Chondrocyte (in vitro differentiated cells): ENCODE measurements at regions not wholly inside any gene's neighbourhood (a gene's known extent, or its start where the extent isn't known, plus 50 kb on each side); places are given as distances from the start of the nearest gene placed in this dataset.

ENCODE experiments used
- DNase-seq: peaks from one replicate; pipeline ENCODE4 v3.0.0; 2021; ENCODE audit warnings: mixed read lengths, low spot score
- H3K27ac Mint-ChIP-seq: one replicate; pipeline ENCODE4 v1.8.0; 2021; ENCODE audit warnings: mild to moderate bottlenecking, moderate library complexity, mixed read lengths; ENCODE audit not compliant: unreplicated experiment
- H3K27me3 Mint-ChIP-seq: 2 replicates; pipeline ENCODE4 v1.8.0; 2021; ENCODE audit warnings: low read depth, mixed read lengths
- H3K36me3 Mint-ChIP-seq: 2 replicates; pipeline ENCODE4 v1.8.0; 2021; ENCODE audit warnings: low read depth, mixed read lengths
- H3K4me1 Mint-ChIP-seq: 2 replicates; pipeline ENCODE4 v1.8.0; 2021; ENCODE audit warnings: low read depth, mild to moderate bottlenecking, mixed read lengths
- H3K4me3 Mint-ChIP-seq: one replicate; pipeline ENCODE4 v1.8.0; 2021; ENCODE audit warnings: mild to moderate bottlenecking, moderate library complexity, mixed read lengths; ENCODE audit not compliant: unreplicated experiment
- H3K9me3 Mint-ChIP-seq: 2 replicates; pipeline ENCODE4 v1.8.0; 2021; ENCODE audit warnings: low read depth, mixed read lengths
- CTCF ChIP-seq: fragments of 200-600 bp; sonication (generic); IDR thresholded peaks from 2 replicates; pipeline ENCODE4 v1.5.0; 2021; ENCODE audit warnings: antibody characterized with exemption, mild to moderate bottlenecking, moderate library complexity

- Mint-ChIP-seq H3K4me1 (peaks cover 40% of the 10 kb centered on the region), H3K27me3 (no peaks in the 10 kb centered on the region), H3K4me3 (no peak overlapping the region), H3K27ac (no peak overlapping the region), H3K36me3 (no peaks in the 10 kb centered on the region), H3K9me3 (no peaks in the 10 kb centered on the region)
- no peak for DNase-seq
- no peak for TF ChIP-seq CTCF
These were observed 298.3 kb downstream of the PTEN start for GRCh38 chr10:88161756-88162155.

GRCh38 chr10:88162852-88163251 is 299.4 kb downstream of the PTEN start:
- Mint-ChIP-seq H3K4me3 (no peak overlapping the region), H3K27ac (no peak overlapping the region), H3K27me3 (no peaks in the 10 kb centered on the region), H3K4me1 (peaks cover 34% of the 10 kb centered on the region), H3K9me3 (no peaks in the 10 kb centered on the region), H3K36me3 (no peaks in the 10 kb centered on the region)
- TF ChIP-seq CTCF = no peak
- DNase-seq = no peak

- no peak for TF ChIP-seq CTCF
- DNase-seq = no peak
- Mint-ChIP-seq H3K27me3 (no peaks in the 10 kb centered on the region), H3K4me3 (no peak overlapping the region), H3K27ac (no peak overlapping the region), H3K9me3 (peaks cover 1% of the 10 kb centered on the region), H3K4me1 (peaks cover 28% of the 10 kb centered on the region), H3K36me3 (no peaks in the 10 kb centered on the region)
These were observed 300.1 kb downstream of the PTEN start for GRCh38 chr10:88163572-88163971.

GRCh38 chr10:88164471-88164870 is 301.0 kb downstream of the PTEN start:
- no peak for TF ChIP-seq CTCF
- peaks cover 27% of the 10 kb centered on the region for H3K4me1 Mint-ChIP-seq
- H3K27me3 Mint-ChIP-seq = no peaks in the 10 kb centered on the region
- H3K9me3 Mint-ChIP-seq = peaks cover 6% of the 10 kb centered on the region
- H3K4me3 Mint-ChIP-seq = no peak overlapping the region
- no peak overlapping the region for H3K27ac Mint-ChIP-seq
- DNase-seq = no peak
- no peaks in the 10 kb centered on the region for H3K36me3 Mint-ChIP-seq

GRCh38 chr10:88165849-88166271 is 302.4 kb downstream of the PTEN start:
- no peak overlapping the region for H3K27ac Mint-ChIP-seq
- peaks cover 27% of the 10 kb centered on the region for H3K4me1 Mint-ChIP-seq
- TF ChIP-seq CTCF = peak; percentile 35
- H3K36me3 Mint-ChIP-seq = no peaks in the 10 kb centered on the region
- H3K9me3 Mint-ChIP-seq = peaks cover 6% of the 10 kb centered on the region
- no peak overlapping the region for H3K4me3 Mint-ChIP-seq
- H3K27me3 Mint-ChIP-seq = no peaks in the 10 kb centered on the region
- no peak for DNase-seq
